ENCODE measurements at regions not wholly inside any gene's neighbourhood (a gene's known extent, or its start where the extent isn't known, plus 50 kb on each side); places are given as distances from the start of the nearest gene placed in this dataset.

- TF ChIP-seq ZNF462 (CRISPR knock-in tag; IDR thresholded peaks at IDR 0.05) (no peak), EZH2 (IDR thresholded peaks at IDR 0.05; ENCODE audit: low read depth, unreplicated experiment) (no peak), EZH2phosphoT487 (IDR thresholded peaks at IDR 0.05; ENCODE audit: unreplicated experiment) (no peak), NANOG (IDR thresholded peaks at IDR 0.05; ENCODE audit: borderline replicate concordance) (no peak)
Measured at GRCh38 chr16:5478036-5478435, 380.4 kb upstream of the EEF2KMT start (continued).

- Histone ChIP-seq H3K4me2 (no peak overlapping the region), H4K20me1 (replicated peaks; ENCODE audit: insufficient read depth) (no peaks in the 10 kb centered on the region; the same call in 1 of the 2 replicates), H3K4me3 (no peak overlapping the region), H2AFZ (no peak overlapping the region), H3K27me3 (ENCODE audit: insufficient read depth) (no peaks in the 10 kb centered on the region), H3K27ac (ENCODE audit: low read depth) (no peak overlapping the region), H3K9me2 (ENCODE audit: insufficient read depth) (no peaks in the 10 kb centered on the region; the same call in 1 of the 2 replicates), H3K79me2 (replicated peaks; ENCODE audit: insufficient read depth) (no peaks in the 10 kb centered on the region), H3K4me1 (ENCODE audit: insufficient read depth) (peaks cover 24% of the 10 kb centered on the region), H3K36me3 (ENCODE audit: insufficient read depth) (no peaks in the 10 kb centered on the region), H3F3A (replicated peaks; ENCODE audit: low read depth) (no peaks in the 10 kb centered on the region)
- no peak for DNase-seq (ENCODE audit: low spot score)
- Mint-ChIP-seq H3K27ac (no peak overlapping the region), H3K4me3 (no peak overlapping the region), H3K9me3 (no peaks in the 10 kb centered on the region), H3K36me3 (ENCODE audit: low read depth) (no peaks in the 10 kb centered on the region), H3K27me3 (ENCODE audit: insufficient read depth, low read depth, poor library complexity) (peaks cover 2% of the 10 kb centered on the region), H3K4me1 (peaks cover 34% of the 10 kb centered on the region)
- ATAC-seq = no peak
- TF ChIP-seq ZNF331 (CRISPR knock-in tag; IDR thresholded peaks at IDR 0.05; ENCODE audit: low read depth) (no peak), CREB1 (CRISPR knock-in tag; IDR thresholded peaks at IDR 0.05; ENCODE audit: low read depth) (no peak), REST (IDR thresholded peaks at IDR 0.05; ENCODE audit: unreplicated experiment) (no peak), ZNF114 (CRISPR knock-in tag; IDR thresholded peaks at IDR 0.05) (no peak)
Measured at GRCh38 chr16:5477251-5477650, 379.7 kb upstream of the EEF2KMT start.
